Right lobe of liver (tissue), 4 donors: ENCODE measurements at regions not wholly inside any gene's neighbourhood (a gene's known extent, or its start where the extent isn't known, plus 50 kb on each side); places are given as distances from the start of the nearest gene placed in this dataset.

ENCODE experiments used
- CTCF ChIP-seq, 4 donors: fragments of 200-600 bp in 3 of 4; fragments of 450-650 bp in 1 of 4; IDR thresholded peaks; one replicate each; pipeline versions ENCODE4 v1.5.1 to v1.8.0; 2016 to 2022; ENCODE audit warnings: antibody characterized with exemption in 4 of 4, mild to moderate bottlenecking in 2 of 4
- POLR2A ChIP-seq: fragments of 450-650 bp; IDR thresholded peaks from one replicate; pipeline ENCODE4 v1.6.1; 2017; ENCODE audit warnings: antibody characterized with exemption, mild to moderate bottlenecking
- donor health status: DM: no; HTN: no; CAD: no.
- donor health status: DM: no; HTN: no; CAD: no.
- donor health status: DM: no; HTN: yes; CAD: no.

DNA sequence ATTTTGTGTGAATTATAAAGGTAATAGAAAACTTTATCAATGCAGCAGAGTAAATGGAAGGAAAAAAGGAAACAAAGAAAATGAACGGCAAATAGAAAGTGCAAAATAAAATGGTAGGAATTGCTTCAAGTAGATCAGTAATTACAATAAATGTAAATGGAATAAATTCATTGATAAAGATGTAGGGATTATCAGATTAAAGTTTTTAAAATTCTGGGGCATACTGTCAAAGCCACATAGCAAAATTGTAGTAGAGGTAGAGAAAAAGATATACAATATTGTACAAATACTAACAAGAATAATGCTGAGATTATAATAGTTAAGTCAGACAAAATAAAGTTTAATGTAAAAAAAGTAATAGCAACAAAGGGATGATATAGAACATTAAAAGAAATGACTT is 94.7 kb downstream of the SMIM20 start:
- no peak for TF ChIP-seq CTCF (IDR thresholded peaks at IDR 0.05)
- TF ChIP-seq POLR2A: no peak
